GM19025 (cell line): ENCODE measurements at regions not wholly inside any gene's neighbourhood (a gene's known extent, or its start where the extent isn't known, plus 50 kb on each side); places are given as distances from the start of the nearest gene placed in this dataset.
A peak's percentile ranks its signal among the peaks of the same experiment; 100 is the strongest.
"Not testable (repeated sequence)": the region's sequence is repeated elsewhere in the genome, so short reads cannot be mapped to it uniquely, and the experiment has no call there.

Source experiments
- ATAC-seq: cut with Tn5 transposase; IDR thresholded peaks from one replicate; pipeline ENCODE4 v1.9.1; 2021; ENCODE audit warnings: mild to moderate bottlenecking, low read depth, moderate library complexity; ENCODE audit not compliant: unreplicated experiment

DNA sequence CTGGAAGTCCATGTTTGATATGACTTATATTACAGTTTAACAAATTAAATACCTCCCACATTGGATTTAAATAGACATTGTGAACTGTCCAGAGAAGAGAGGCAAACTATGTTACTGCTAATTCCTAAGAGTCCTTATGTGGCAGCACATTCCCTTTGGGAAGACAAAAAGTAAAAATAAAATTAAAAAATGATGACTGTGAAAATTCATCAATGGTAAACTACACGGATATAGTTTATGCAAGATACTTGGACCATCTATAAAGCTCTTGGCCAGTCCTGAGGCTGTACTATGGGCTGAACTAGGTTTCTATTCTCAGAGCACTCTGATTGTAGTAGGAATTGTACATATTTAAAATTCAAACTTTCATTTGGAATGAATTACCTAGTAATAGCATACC is 206.4 kb downstream of the LRRK2 start:
- ATAC-seq: no peak

DNA sequence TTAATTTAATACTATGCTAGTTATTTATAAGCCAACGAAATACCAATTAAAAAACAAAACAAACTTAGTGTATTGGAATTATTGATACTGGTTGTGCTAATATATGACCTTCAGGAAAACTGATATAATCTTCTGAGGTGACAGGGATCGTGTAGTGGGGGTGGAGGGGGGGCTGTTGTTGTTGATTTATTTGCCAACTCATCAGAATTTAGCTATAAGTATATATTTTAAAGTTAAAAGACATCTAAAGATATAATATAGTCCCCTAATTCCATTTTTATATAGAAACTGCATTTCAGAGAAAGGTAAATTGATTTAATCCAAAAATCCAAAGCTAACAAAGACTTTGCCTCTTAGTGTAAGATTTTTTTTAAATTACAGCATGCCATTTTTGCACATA is 210.5 kb downstream of the LRRK2 start:
- no peak for ATAC-seq

DNA sequence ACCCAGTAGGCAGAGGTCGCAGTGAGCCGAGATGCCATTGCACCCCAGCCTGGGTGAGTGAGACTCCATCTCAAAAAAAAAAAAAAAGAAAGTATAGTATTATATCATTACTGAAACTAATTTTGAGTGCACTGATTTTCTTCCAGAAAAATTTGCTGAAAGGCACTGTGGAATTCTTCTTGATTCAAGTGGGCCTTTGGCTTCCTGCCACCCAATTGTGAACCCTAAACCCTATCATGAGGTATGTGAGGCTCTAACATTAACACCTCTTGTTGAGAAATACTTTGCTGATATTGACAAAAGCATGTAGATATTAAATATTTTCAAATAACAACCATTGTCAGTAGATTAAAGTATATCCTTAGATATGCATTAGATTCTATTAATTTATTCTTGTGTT is 211.2 kb downstream of the LRRK2 start:
- no peak for ATAC-seq

DNA sequence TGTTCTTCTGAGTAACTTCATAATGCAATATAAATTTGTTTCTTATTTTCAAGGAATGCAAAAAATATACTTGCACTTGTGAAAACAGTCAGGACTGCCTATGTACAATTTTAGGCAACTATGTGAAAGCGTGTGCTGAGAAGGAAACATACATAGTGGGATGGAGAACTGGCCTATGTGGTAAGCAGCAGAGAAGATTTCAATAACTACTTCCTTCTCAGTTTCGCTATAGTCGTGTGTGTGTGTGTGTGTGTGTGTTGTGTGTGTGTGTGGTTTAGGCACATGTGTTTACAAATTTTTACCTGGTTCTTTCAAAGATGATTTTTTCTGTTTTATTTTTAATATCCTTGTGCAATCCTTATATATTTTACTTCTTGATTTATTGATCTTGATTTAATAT is 211.8 kb downstream of the LRRK2 start:
- ATAC-seq: no peak

DNA sequence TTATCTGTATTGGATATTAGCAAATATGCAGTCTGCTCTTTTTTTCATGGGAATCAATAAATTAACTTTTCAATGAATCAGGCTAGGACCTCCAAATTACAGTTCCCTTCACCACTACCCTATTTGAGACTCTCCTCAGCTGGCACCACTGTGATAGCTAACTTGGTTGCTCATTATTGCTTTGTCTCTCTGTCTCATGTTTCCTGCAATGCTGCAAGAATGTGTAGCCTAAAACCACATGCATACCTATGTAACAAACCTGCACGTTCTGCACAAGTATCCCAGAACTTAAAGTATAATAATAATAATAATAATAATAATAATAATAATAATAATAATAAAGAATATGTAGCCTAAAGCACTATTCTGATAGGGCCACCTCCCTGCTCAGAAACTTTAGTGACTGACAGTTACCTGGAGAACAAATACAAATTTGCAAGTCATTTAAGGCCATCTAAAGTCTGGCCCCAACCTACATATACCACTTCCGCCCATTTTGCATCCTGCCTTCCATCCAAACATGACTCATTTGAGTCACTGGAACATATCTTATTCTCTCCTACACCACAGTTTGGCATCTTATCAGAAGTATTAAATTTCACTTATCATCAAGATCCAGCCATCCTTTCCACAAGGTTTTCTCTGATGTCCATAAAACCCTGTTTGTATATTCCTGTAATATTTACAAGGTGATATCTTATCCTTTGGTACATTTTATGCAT is 215.1 kb downstream of the LRRK2 start:
- ATAC-seq: no peak

DNA sequence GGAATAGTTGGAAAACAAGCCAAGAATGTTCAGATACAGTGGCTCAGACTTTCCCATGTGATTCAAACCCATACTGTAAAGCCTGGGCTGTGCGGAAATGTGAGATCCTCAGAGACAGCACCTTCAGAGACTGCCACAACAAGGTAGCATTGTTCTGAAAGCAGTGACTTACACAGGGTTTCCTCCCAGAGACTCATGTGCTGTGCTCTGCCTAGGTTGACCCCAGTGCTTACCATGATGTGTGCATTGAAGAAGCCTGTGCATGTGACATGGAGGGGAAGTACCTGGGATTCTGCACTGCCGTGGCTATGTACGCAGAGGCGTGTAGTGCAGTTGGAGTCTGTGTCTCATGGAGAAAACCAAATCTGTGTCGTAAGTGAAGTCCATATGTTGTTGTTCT is 219.4 kb downstream of the LRRK2 start:
- ATAC-seq: no peak

DNA sequence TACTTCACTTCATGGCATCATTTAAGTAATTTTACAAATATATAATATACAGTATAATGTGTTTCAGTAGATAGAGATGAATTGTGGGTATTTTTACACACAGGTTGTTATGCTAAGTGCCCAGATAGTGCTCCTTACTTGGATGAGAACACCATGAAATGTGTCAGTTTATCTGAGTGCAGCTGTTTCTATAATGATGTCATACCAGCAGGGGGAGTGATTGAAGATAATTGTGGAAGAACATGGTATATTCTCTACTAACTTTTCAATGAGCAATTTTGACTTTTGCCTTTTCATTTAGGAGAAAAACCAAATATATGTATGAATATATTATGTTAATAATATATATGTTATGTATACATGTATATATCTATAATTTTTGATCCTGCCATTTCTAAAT is 221.6 kb downstream of the LRRK2 start:
- no peak for ATAC-seq

DNA sequence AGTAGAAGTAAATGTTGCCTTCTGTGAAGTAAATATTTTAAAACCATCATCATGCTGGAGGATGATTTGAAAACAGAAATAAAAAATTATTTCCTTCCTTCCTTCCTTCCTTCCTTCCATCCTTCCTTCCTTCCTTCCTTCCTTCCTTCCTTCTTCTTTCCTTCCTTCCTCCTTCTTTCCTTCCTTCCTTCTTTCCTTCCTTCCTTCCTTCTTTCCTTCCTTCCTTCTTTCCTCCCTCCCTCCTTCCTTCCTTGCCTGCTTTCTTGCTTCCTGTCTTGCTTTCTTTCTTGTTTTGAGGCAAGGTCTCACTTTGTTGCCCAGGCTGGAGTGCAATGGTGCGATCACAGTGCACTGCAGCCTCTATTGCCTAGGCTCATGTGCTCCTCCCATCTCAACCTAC is 223.7 kb downstream of the LRRK2 start:
- not testable (repeated sequence) for ATAC-seq

DNA sequence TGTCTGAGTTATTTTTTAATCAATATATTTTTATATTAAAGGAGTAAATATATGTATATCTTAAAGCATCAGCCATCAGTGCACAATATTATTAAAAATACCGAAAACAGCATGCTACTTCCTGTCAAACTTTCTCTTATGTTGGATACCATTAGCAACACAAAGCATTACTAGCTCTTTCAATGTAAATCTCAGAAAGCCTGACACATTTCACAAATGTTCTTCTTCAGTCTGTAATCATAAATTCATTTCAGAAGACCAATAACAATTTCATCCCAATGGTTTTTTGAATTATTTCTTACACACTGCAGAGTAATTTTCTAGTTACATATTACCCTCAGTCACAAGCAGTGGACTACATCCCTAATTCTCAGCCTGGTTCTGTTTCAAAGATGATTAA is 226.9 kb downstream of the LRRK2 start:
- no peak for ATAC-seq

DNA sequence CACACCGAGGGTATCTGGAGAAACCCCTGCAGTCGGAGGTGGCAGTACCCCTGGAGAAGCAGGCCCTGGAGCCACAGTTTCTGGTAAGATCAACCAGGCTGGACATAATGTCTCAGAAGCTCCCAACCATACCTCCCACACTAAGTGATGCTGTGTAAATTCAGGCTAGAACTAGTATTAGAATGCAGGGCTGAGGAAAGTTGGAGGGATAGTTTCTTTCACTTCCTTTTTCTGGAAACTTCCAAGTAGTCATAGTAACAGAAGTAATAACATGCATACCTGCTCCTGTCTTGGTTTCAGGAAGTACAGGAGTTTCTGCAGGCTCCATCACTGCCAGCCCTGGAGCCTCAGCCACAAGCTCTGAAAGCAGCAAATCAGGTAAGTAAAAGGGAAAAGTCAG is 228.1 kb upstream of the CNTN1 start:
- ATAC-seq: no peak

DNA sequence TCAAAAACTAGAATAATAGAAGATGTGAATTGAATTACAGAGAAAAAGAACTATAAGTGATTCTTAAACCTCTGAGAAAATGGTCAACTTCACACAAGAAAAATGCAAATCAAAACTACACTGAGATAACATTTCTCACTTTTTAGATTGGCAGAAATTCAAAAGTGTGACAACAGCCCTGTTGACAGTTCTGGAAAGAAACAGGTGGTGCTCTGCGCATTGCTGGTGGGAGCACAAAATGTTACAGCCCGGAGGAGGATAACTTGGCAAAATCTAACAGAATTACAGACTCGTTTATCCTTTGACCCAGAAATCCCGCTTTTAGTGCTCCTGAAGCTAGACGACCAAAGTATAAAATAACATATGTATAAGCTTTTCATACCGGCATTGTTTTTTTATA is 222.5 kb upstream of the CNTN1 start:
- ATAC-seq: no peak

DNA sequence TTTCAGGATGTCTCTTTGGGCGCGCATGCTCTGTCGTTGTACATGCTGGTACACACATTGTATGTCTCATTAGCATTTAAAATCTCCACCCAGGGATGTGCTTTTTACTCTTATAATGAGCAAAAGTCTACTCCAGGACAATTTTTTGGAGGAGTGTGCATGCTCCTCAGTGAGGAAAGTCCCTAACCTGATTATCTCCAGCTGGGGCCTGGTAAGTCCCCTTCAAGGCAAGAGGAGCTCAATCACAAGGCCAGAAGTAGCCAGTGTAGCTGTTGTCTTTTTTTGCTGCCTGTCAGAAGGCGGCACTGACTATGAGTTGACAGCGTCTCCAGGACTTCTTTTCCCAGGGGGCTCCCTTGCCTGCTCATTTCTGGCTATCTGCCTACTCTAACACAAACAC is 218.3 kb upstream of the CNTN1 start:
- peak; percentile 66 for ATAC-seq

DNA sequence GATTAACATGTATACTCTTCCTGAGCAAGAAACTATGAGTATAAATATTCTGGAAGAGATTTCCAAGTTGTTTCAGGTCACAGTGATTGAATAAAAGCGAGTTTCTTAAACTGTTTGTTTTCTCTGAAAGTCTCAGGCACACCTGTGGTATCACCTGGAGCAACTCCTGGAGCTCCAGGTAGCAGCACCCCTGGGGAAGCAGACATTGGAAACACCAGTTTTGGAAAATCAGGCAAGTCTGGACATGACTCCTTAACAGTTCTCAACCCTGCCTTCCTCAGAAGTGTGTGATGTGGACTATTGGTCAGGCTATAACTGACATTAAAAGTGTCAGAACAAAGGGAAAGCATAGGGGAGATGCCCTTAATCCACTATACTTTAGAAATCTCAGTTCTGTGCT is 217.6 kb upstream of the CNTN1 start:
- no peak for ATAC-seq

DNA sequence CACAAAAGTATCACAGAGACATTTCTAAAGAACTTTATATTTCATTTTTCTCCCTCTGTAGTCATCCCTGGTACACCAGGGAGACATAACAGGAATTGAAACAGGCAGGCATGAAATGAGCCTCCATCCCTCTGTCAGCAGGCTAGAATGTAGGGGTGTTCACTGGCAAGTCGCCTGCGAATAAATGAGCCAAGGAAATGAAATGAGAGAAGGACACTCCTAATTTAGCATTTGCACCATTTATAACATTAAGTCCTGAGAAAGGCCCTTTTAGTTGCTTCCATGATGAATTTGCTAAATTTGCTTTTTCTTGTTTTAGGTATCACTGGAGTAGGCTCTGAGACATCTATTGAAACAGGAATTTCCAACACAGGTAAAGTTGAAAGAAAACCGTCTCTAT is 192.4 kb upstream of the CNTN1 start:
- ATAC-seq: no peak

DNA sequence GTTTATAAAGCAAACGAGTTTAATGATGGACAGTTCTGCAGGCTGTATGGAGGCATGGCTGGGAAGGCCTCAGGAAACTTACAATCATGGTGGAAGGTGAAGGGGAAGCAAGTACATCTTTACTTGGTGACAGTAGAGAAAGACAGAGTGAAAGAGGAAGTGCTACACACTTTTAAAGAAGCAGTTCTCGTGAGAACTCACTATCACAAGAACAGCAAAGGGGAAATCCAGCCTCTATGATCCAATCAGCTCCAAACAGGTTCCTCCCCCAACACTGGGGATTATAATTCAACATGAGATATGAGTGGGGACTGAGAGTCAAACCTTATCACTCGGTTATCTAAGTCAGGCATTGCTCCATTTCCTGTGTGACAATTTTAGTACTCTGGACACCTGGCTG is 189.9 kb upstream of the CNTN1 start:
- ATAC-seq: no peak

DNA sequence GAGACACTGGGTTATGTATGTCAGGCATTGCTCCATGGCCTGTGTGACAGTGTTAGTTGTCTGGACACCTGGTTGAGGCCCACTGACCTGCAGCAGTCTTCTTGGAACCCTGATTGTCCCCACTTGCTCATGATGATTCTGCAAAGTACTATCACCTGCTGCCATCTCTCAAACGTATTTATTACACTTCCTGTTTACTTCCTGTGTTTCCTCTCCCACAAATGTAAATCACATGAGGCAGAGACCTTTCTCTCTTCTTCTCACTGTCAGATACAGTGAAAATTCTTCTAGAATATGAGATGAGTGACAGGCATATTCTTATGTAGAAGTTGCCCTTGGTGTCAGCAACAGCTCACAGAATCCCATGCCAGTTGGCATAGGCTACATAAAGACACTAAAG is 186.9 kb upstream of the CNTN1 start:
- no peak for ATAC-seq

DNA sequence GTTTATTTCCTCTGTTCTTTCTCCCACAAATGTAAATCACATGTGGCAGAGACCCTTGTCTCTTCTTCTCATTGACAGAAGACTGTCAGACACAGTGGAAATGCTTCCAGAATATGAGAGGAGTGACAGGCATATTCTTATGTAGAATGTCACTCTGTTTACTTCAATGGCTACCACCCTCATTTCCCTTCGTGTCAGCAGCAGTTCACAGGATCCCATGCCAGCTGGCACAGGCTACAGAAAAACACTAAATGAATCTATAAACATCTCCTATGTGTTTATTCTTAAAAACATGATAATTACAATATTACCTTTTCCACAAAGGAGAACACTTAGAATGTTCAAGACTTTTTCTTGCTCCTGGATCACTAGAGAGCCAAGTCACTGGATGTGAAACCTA is 183.8 kb upstream of the CNTN1 start:
- ATAC-seq: no peak

DNA sequence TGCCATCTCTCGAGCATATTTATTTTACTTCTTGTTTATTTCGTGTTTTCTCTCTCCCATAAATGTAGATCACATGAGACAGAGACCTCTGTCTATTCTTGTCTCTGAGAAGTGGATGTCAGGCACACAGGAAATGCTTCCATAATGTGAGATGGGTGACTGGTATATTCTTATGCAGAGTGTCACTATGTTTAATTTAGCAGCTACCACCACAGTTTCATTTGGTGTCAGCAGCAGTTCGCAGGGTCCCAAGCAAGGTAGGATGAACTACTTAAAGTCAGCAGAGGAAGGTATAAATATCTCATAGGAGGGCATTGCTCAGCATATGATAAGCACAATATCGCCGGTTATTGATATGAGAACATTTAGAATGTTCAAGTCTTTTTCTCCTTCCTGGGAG is 180.9 kb upstream of the CNTN1 start:
- no peak for ATAC-seq

DNA sequence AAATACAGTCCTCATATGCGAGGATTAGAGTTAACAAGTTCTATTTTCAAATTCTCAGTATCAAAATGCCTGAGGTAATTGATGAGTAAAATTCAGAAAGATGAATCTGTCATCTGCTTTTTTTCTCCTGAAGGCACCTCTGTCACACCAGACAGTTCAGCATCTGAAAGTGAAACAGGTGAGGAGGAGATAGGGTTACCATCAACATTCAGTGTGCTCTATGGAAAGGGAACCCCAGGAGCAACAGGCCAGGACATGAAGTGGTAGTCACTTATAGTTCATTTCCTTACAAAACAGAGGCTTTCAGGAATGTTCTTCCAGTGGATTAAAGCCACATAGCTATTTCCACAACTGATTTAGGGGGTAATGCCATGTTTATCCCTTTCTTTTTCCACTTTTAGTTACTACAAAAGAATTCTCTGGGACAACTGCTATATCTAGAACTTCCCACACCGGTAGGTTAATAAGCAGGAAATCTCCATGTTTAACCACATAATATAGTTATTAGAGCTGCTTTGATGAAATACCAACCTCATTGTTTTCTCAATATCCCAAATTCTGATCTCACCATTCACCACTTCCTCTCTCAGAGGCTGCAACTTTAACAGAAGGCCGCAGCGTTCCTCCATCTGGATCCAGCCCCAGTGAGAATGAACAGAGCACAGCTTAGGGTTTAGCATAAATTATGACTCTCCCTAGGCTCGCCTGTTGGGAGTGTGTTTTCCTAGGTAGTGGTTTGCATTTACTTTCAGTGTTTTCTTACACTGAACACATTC is 177.0 kb upstream of the CNTN1 start:
- ATAC-seq: peak; percentile 61

DNA sequence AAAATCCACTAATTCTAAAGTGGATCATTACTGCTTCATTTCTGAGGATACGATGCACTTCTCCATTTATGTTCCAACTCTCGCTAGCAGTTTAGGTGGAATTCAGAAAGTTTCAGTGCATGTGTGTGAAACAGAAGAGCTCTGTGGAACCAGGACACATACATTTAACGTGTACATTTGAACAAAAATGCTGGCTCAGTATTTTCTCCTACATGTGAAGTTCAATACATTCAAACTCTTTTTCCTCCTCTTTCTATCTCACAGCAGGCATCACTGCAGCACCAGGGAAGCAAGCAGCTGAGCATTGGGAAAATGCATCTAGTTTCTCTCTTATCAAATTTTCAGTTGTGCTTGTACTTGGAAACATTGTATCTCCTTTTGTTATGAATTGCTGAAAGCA is 169.4 kb upstream of the CNTN1 start:
- ATAC-seq: no peak

DNA sequence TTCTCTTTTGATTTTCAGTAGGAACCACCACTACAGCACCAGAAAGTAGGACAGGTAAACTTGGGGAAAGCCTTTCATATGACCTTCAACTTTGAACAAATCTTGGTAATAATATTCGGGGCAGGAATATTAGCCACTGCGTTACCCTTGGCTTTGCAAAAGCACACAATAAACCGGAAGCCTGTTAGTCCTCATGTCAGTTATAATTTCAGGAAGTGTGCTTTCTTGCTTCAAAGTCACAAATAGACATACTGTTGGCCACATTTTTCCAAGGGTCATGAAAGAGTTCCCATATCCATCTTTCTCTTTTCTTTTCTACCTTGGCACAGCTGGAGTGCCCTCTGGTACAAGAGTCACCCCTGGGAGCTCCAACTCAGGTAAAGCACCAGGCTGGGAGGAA is 167.2 kb upstream of the CNTN1 start:
- no peak for ATAC-seq

DNA sequence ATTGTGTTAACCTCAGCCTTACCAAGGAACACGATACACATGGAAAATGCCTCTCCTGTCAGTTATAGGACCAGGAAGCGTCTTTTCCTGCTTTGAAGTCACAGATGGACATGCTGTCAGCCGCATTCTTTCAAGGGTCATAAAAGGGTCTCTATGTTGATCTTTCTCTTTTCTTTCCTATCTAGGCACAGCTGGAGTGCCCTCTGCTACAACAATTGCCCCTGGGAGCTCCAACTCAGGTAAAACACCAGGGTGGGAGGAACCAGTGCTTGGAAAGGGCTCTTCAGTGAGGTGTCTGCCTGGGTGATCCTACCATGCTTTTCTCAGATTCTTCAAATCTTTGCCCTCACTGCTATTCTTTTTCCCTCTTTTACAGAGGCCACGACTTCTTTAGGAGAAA is 157.4 kb upstream of the CNTN1 start:
- no peak for ATAC-seq
